Endothelial cell of umbilical vein (primary cell): ENCODE measurements at regions not wholly inside any gene's neighbourhood (a gene's known extent, or its start where the extent isn't known, plus 50 kb on each side); places are given as distances from the start of the nearest gene placed in this dataset.

Experiments used
- BruUV-seq: library from RNA; stranded (reverse); fragments of 400-500 nt; replicated peaks from 2 replicates; lab custom pipeline; 2021; lab: Mats Ljungman, UMichigan
- CTCF ChIA-PET: fragments of 300-600, 350-600 bp; sonication (Branson Sonifier 250); formaldehyde crosslinking; loops from one replicate; lab custom pipeline; 2021; ENCODE audit warnings: antibody characterized with exemption, inconsistent platforms; lab: Charles Lee
- POLR2A ChIA-PET: fragments of 300-600, 350-600 bp; sonication (Branson Sonifier 250); formaldehyde crosslinking; loops from one replicate; lab custom pipeline; 2021; ENCODE audit warnings: antibody characterized with exemption, inconsistent platforms; lab: Charles Lee
- DNase-seq: peaks from one replicate; pipeline ENCODE4 v3.0.0-alpha.2; 2011; ENCODE audit warnings: low read depth, low spot score
- FAIRE-seq: peaks from 2 replicates; lab custom pipeline; 2011; peaks lifted over from hg19 to GRCh38; lab: Jason Lieb, UNC
- H2AFZ ChIP-seq: 2 replicates; pipeline ENCODE4 v1.6.0; 2012; ENCODE audit warnings: low read depth, low read length, control low read depth, inconsistent platforms
- H3K27ac ChIP-seq: 2 replicates; pipeline ENCODE4 v1.5.1; 2011; ENCODE audit warnings: low read depth, mild to moderate bottlenecking, control low read depth, low read length, moderate library complexity; ENCODE audit not compliant: insufficient read depth
- H3K27me3 ChIP-seq, 2 experiments: 2 replicates each; pipeline versions ENCODE4 v1.6.0 to v1.6.1; 2011; ENCODE audit warnings: low read length in 2 of 2, mixed read lengths in 1 of 2; ENCODE audit not compliant: control insufficient read depth in 2 of 2, insufficient read depth in 2 of 2
- H3K36me3 ChIP-seq, 2 experiments: 2 replicates in 1 of 2; 3 replicates in 1 of 2; pipeline ENCODE4 v1.5.1; 2011; ENCODE audit warnings: low read length in 2 of 2, mild to moderate bottlenecking in 1 of 2, moderate library complexity in 1 of 2; ENCODE audit not compliant: control insufficient read depth in 2 of 2, insufficient read depth in 2 of 2; ENCODE audit errors: extremely low read depth in 1 of 2
- H3K4me1 ChIP-seq: 3 replicates; pipeline ENCODE4 v1.5.1; 2011; ENCODE audit warnings: mild to moderate bottlenecking, low read length; ENCODE audit not compliant: control insufficient read depth, insufficient read depth; ENCODE audit errors: extremely low read depth
- H3K4me2 ChIP-seq: 2 replicates; pipeline ENCODE4 v1.6.1; 2011; ENCODE audit warnings: low read length, control low read depth, mixed read lengths; ENCODE audit not compliant: insufficient read depth
- H3K4me3 ChIP-seq, 3 experiments: fragments of 200-600 bp in 1 of 3; sonication (generic), shearing (Covaris generic) in 1 of 3; replicated peaks in 1 of 3; 2 replicates each; pipeline ENCODE4 v1.5.1; 2011 to 2016; ENCODE audit warnings: control low read depth in 3 of 3, low read length in 3 of 3, mild to moderate bottlenecking in 2 of 3, inconsistent platforms in 1 of 3, low read depth in 1 of 3, moderate library complexity in 1 of 3; ENCODE audit not compliant: insufficient read depth in 1 of 3
- H3K79me2 ChIP-seq: 2 replicates; pipeline ENCODE4 v1.6.0; 2012; ENCODE audit warnings: low read length, inconsistent platforms; ENCODE audit not compliant: control insufficient read depth, insufficient read depth
- H3K9ac ChIP-seq: replicated peaks from 2 replicates; pipeline ENCODE3; 2011; ENCODE audit warnings: low read length, control low read depth; ENCODE audit not compliant: insufficient read depth; ENCODE audit errors: extremely low read depth
- H3K9me1 ChIP-seq: replicated peaks from 3 replicates; pipeline ENCODE4 v1.6.0; 2011; ENCODE audit warnings: mild to moderate bottlenecking, low read length; ENCODE audit not compliant: control insufficient read depth, insufficient read depth; ENCODE audit errors: extremely low read depth
- H3K9me3 ChIP-seq: replicated peaks from 2 replicates; pipeline ENCODE4 v1.5.1; 2012; ENCODE audit warnings: low read length, inconsistent platforms; ENCODE audit not compliant: control insufficient read depth, insufficient read depth
- H4K20me1 ChIP-seq: replicated peaks from 2 replicates; pipeline ENCODE3; 2011; ENCODE audit warnings: mild to moderate bottlenecking, low read length; ENCODE audit not compliant: control insufficient read depth, insufficient read depth; ENCODE audit errors: extremely low read depth
- EZH2 ChIP-seq: IDR thresholded peaks from 2 replicates; pipeline ENCODE4 v1.6.1; 2012; ENCODE audit warnings: borderline replicate concordance, low read depth, mild to moderate bottlenecking, moderate library complexity, low read length, inconsistent platforms; ENCODE audit not compliant: severe bottlenecking
- FOS ChIP-seq: IDR thresholded peaks from 2 replicates; pipeline ENCODE4 v1.6.1; 2011; ENCODE audit warnings: mild to moderate bottlenecking, low read length, moderate library complexity, borderline replicate concordance; ENCODE audit not compliant: insufficient read depth
- GATA2 ChIP-seq: IDR thresholded peaks from 2 replicates; pipeline ENCODE4 v1.7.0; 2011; ENCODE audit warnings: low read depth, mild to moderate bottlenecking, moderate library complexity, mixed read lengths, low read length; ENCODE audit not compliant: insufficient read length, insufficient read depth
- JUN ChIP-seq: IDR thresholded peaks from 2 replicates; pipeline ENCODE4 v1.6.1; 2011; ENCODE audit warnings: borderline replicate concordance, low read depth; ENCODE audit not compliant: insufficient read length, insufficient read depth
- MYC ChIP-seq: IDR thresholded peaks from one replicate; pipeline ENCODE4 v1.6.1; 2011; ENCODE audit warnings: mild to moderate bottlenecking, low read depth, low read length
- POLR2A ChIP-seq: IDR thresholded peaks from 2 replicates; pipeline ENCODE4 v1.6.1; 2012; ENCODE audit warnings: low read depth, mild to moderate bottlenecking, control low read depth, low read length
- POLR2AphosphoS5 ChIP-seq: IDR thresholded peaks from 2 replicates; pipeline ENCODE4 v1.6.1; 2012; ENCODE audit warnings: low read depth, mild to moderate bottlenecking, control low read depth, low read length, moderate library complexity; ENCODE audit not compliant: insufficient read depth
- dilution Hi-C: fragments of 300-500 bp; cut with MboI; formaldehyde crosslinking; loops from one replicate; pipeline ENCODE4 v1.15.0; 2019; ENCODE audit warnings: low sequenced_read_pairs; ENCODE audit not compliant: extremely low pct_ligation_motif_present
- intact Hi-C: fragments of 100-400 bp; cut with micrococcal nuclease; formaldehyde crosslinking; loops from one replicate; pipeline ENCODE4 v1.10.0; 2022
- TF ChIP-seq, protein P1 (sequence below): IDR thresholded peaks from 2 replicates; pipeline ENCODE4 v1.6.1; 2011; ENCODE audit not compliant: insufficient read depth, insufficient read length
- TF ChIP-seq, protein P2 (sequence below), 2 donors: IDR thresholded peaks; 1 replicate in 1 of 2; 2 replicates in 1 of 2; pipeline ENCODE4 v1.5.1; 2011; ENCODE audit warnings: low read length in 2 of 2, mild to moderate bottlenecking in 2 of 2, moderate library complexity in 2 of 2, control low read depth in 1 of 2, inconsistent platforms in 1 of 2, low read depth in 1 of 2; ENCODE audit not compliant: insufficient read depth in 1 of 2; ENCODE audit errors: extremely low read depth in 1 of 2

DNA sequence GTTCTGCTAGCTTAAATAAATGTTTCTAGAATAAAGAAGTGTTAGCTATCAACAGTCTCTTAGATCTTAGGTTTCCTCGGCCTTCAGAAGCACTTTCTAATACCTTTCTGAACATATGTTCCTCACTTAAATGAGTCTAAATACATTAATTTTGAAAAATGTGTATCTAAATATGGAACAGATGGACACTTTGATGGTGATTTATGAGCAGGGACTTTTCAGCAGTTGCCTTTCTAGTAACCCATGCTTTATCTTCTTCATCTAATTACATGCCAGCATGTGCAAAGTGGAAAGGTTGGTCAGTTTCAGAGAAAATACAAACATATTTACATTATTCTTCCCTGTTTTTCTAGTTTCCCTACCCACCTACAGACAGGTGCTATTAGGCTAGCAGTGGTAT, 797.0 kb upstream of the CHAC2 start:
- Histone ChIP-seq H3K4me1 (no peaks in the 10 kb centered on the region), H3K4me2 (no peak overlapping the region), H2AFZ (no peak overlapping the region), H3K9ac (no peak overlapping the region), H3K79me2 (no peaks in the 10 kb centered on the region), H3K4me3 (no peak overlapping the region), H4K20me1 (no peaks in the 10 kb centered on the region), H3K36me3 (no peaks in the 10 kb centered on the region), H3K9me1 (no peaks in the 10 kb centered on the region), H3K27ac (no peak overlapping the region), H3K27me3 (no peaks in the 10 kb centered on the region), H3K9me3 (no peaks in the 10 kb centered on the region)
- intact Hi-C loops (no loop called here), dilution Hi-C loops (no loop called here)
- ChIA-PET CTCF (no interaction called here), POLR2A (no interaction called here)
- FAIRE-seq (no peak), DNase-seq (no peak)
- BruUV-seq, result no TSS peak
- TF ChIP-seq POLR2A, result no peak
- TF ChIP-seq FOS, result no peak

DNA sequence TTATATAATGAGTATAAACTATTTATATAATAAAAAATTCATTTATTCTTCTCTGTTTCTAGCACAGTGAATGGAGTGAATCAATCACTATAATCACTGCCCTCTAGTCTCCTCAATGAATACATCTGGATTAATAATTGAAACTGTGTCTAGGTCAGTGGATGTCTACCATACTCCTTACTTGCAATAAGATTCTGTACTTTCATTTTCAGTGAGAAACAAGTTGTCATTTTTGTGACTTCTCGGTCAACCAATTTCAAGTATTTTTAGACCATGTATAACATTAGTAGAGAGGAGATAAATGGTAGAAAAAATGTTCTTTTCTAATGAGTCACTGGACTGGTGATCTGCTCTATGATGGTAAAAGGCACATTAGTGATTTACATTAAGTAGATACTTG, 799.6 kb upstream of the CHAC2 start:
- no peak for FAIRE-seq
- H3K27me3 ChIP-seq, result no peaks in the 10 kb centered on the region
- ChIA-PET POLR2A (no interaction called here), CTCF (no interaction called here)
- intact Hi-C loops, result no loop called here
- H3K36me3 ChIP-seq, result no peaks in the 10 kb centered on the region
- BruUV-seq, result no TSS peak
- no peak overlapping the region for H3K4me3 ChIP-seq
- no peak for DNase-seq
- H3K4me1 ChIP-seq, result no peaks in the 10 kb centered on the region
- H3K9ac ChIP-seq, result no peak overlapping the region
- dilution Hi-C loops, result no loop called here
- no peaks in the 10 kb centered on the region for H4K20me1 ChIP-seq
- H3K79me2 ChIP-seq, result no peaks in the 10 kb centered on the region
- no peaks in the 10 kb centered on the region for H3K9me1 ChIP-seq
- H3K9me3 ChIP-seq, result no peaks in the 10 kb centered on the region
- H2AFZ ChIP-seq, result no peak overlapping the region
- no peak overlapping the region for H3K27ac ChIP-seq
- H3K4me2 ChIP-seq, result no peak overlapping the region
- no peak for TF ChIP-seq EZH2
- TF ChIP-seq POLR2AphosphoS5, result no peak
- TF ChIP-seq POLR2A, result no peak
- TF ChIP-seq, protein P1, sequence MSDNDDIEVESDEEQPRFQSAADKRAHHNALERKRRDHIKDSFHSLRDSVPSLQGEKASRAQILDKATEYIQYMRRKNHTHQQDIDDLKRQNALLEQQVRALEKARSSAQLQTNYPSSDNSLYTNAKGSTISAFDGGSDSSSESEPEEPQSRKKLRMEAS, result no peak
- TF ChIP-seq MYC, result no peak
- no peak for TF ChIP-seq JUN
- no peak for TF ChIP-seq FOS
- TF ChIP-seq, protein P2, sequence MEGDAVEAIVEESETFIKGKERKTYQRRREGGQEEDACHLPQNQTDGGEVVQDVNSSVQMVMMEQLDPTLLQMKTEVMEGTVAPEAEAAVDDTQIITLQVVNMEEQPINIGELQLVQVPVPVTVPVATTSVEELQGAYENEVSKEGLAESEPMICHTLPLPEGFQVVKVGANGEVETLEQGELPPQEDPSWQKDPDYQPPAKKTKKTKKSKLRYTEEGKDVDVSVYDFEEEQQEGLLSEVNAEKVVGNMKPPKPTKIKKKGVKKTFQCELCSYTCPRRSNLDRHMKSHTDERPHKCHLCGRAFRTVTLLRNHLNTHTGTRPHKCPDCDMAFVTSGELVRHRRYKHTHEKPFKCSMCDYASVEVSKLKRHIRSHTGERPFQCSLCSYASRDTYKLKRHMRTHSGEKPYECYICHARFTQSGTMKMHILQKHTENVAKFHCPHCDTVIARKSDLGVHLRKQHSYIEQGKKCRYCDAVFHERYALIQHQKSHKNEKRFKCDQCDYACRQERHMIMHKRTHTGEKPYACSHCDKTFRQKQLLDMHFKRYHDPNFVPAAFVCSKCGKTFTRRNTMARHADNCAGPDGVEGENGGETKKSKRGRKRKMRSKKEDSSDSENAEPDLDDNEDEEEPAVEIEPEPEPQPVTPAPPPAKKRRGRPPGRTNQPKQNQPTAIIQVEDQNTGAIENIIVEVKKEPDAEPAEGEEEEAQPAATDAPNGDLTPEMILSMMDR (IDR thresholded peaks at IDR 0.05; ENCODE audit: extremely low read depth in 1 of 2, insufficient read depth in 1 of 2, low read depth in 1 of 2, low read length in 2 of 2), result no peak
- no peak for TF ChIP-seq GATA2
